ENCODE measurements at regions not wholly inside any gene's neighbourhood (a gene's known extent, or its start where the extent isn't known, plus 50 kb on each side); places are given as distances from the start of the nearest gene placed in this dataset.

GRCh38 chr6:41426888-41427641 is 91.7 kb downstream of the NCR2 start:
- DNase-seq: peak; percentile 10
- CTCF ChIA-PET: interaction anchor here (1.1 to 1.5 kb wide), 2 partner anchors 16 to 253 kb away, joined by 3 to 11 read pairs; no protein-coding TSS in a partner anchor

GRCh38 chr6:41427642-41428335 is 92.4 kb downstream of the NCR2 start:
- Mint-ChIP-seq H3K27me3 (ENCODE audit: unreplicated experiment) (no peaks in the 10 kb centered on the region), H3K4me3 (ENCODE audit: low read depth, unreplicated experiment) (no peak overlapping the region), H3K4me1 (ENCODE audit: low read depth, unreplicated experiment) (peaks cover 29% of the 10 kb centered on the region), H3K9me3 (ENCODE audit: low read depth, unreplicated experiment) (no peaks in the 10 kb centered on the region), H3K27ac (ENCODE audit: unreplicated experiment) (no peak overlapping the region), H3K36me3 (ENCODE audit: insufficient read depth, unreplicated experiment) (peaks cover 15% of the 10 kb centered on the region)
- intact Hi-C loops (cut with micrococcal nuclease; ENCODE audit: unreplicated experiment): no loop called here
- peak; percentile 94 for DNase-seq
- no peak for TF ChIP-seq CTCF (IDR thresholded peaks at IDR 0.05; ENCODE audit: unreplicated experiment)
- no TSS peak for BruUV-seq (replicated peaks)
- CTCF ChIA-PET: interaction anchor here (0.5 to 1.2 kb wide), 3 partner anchors 15 to 252 kb away, joined by 3 to 11 read pairs (median 5); no protein-coding TSS in a partner anchor

More at GRCh38 chr6:41426888-41427641, 91.7 kb downstream of the NCR2 start:
- Mint-ChIP-seq H3K27me3 (ENCODE audit: unreplicated experiment) (peaks cover 4% of the 10 kb centered on the region), H3K4me3 (ENCODE audit: low read depth, unreplicated experiment) (no peak overlapping the region), H3K27ac (ENCODE audit: unreplicated experiment) (no peak overlapping the region), H3K9me3 (ENCODE audit: low read depth, unreplicated experiment) (no peaks in the 10 kb centered on the region), H3K4me1 (ENCODE audit: low read depth, unreplicated experiment) (peaks cover 24% of the 10 kb centered on the region), H3K36me3 (ENCODE audit: insufficient read depth, unreplicated experiment) (peaks cover 12% of the 10 kb centered on the region)
- no peak for TF ChIP-seq CTCF (IDR thresholded peaks at IDR 0.05; ENCODE audit: unreplicated experiment)
- BruUV-seq (replicated peaks): TSS peak; percentile 75
- intact Hi-C loops (cut with micrococcal nuclease; ENCODE audit: unreplicated experiment): loop anchor here (1.0 kb wide), 1 partner anchor 119 kb away; the partner anchor contains the start of gene FOXP4

- TF ChIP-seq CTCF (IDR thresholded peaks at IDR 0.05; ENCODE audit: unreplicated experiment): no peak
- H3K4me1 Mint-ChIP-seq (ENCODE audit: low read depth, unreplicated experiment): peaks cover 29% of the 10 kb centered on the region
- BruUV-seq (replicated peaks): TSS peak; percentile 67
- CTCF ChIA-PET: interaction anchor here (0.5 to 1.2 kb wide), 3 partner anchors 14 to 251 kb away, joined by 3 to 11 read pairs (median 5); no protein-coding TSS in a partner anchor
- no peak overlapping the region for H3K4me3 Mint-ChIP-seq (ENCODE audit: low read depth, unreplicated experiment)
- peaks cover 15% of the 10 kb centered on the region for H3K36me3 Mint-ChIP-seq (ENCODE audit: insufficient read depth, unreplicated experiment)
- intact Hi-C loops (cut with micrococcal nuclease; ENCODE audit: unreplicated experiment): no loop called here
- H3K27me3 Mint-ChIP-seq (ENCODE audit: unreplicated experiment): no peaks in the 10 kb centered on the region
- DNase-seq: no peak
- no peaks in the 10 kb centered on the region for H3K9me3 Mint-ChIP-seq (ENCODE audit: low read depth, unreplicated experiment)
- peak overlapping the region; percentile 48 for H3K27ac Mint-ChIP-seq (ENCODE audit: unreplicated experiment)
These were observed 93.1 kb downstream of the NCR2 start for GRCh38 chr6:41428336-41428995.

GRCh38 chr6:41428996-41429421 is 93.6 kb downstream of the NCR2 start:
- BruUV-seq (replicated peaks): no TSS peak
- CTCF ChIA-PET: no interaction called here
- H3K9me3 Mint-ChIP-seq (ENCODE audit: low read depth, unreplicated experiment): no peaks in the 10 kb centered on the region
- intact Hi-C loops (cut with micrococcal nuclease; ENCODE audit: unreplicated experiment): no loop called here
- peaks cover 15% of the 10 kb centered on the region for H3K36me3 Mint-ChIP-seq (ENCODE audit: insufficient read depth, unreplicated experiment)
- no peak overlapping the region for H3K4me3 Mint-ChIP-seq (ENCODE audit: low read depth, unreplicated experiment)
- peaks cover 29% of the 10 kb centered on the region for H3K4me1 Mint-ChIP-seq (ENCODE audit: low read depth, unreplicated experiment)
- peak; percentile 17 for DNase-seq
- H3K27me3 Mint-ChIP-seq (ENCODE audit: unreplicated experiment): no peaks in the 10 kb centered on the region
- no peak for TF ChIP-seq CTCF (IDR thresholded peaks at IDR 0.05; ENCODE audit: unreplicated experiment)
- H3K27ac Mint-ChIP-seq (ENCODE audit: unreplicated experiment): peak overlapping the region; percentile 48

Measured in Calu3 (cell line).